OCI-LY7 (cell line): ENCODE measurements at regions not wholly inside any gene's neighbourhood (a gene's known extent, or its start where the extent isn't known, plus 50 kb on each side); places are given as distances from the start of the nearest gene placed in this dataset.

Experiments
- BruUV-seq: library from RNA; stranded (reverse); fragments of 400-500 nt; replicated peaks from 2 replicates; lab custom pipeline; 2021; lab: Mats Ljungman, UMichigan
- CTCF ChIA-PET: fragments of 300-600 bp; sonication (Branson Sonifier 250); formaldehyde crosslinking; loops from one replicate; lab custom pipeline; 2022; ENCODE audit warnings: antibody characterized with exemption; ENCODE audit not compliant: unreplicated experiment; lab: Charles Lee
- POLR2A ChIA-PET: fragments of 300-600 bp; sonication (Branson Sonifier 250); formaldehyde crosslinking; loops from one replicate; lab custom pipeline; 2022; ENCODE audit warnings: antibody characterized with exemption; lab: Charles Lee
- DNase-seq: peaks from one replicate; pipeline ENCODE4 v3.0.0-alpha.2; 2015; ENCODE audit warnings: low spot score
- H2AFZ ChIP-seq: fragments of 200-600 bp; sonication (generic), shearing (Covaris generic); 2 replicates; pipeline ENCODE4 v1.6.1; 2014; ENCODE audit warnings: mild to moderate bottlenecking, antibody characterized with exemption, low read length, moderate library complexity
- H3K27ac ChIP-seq: fragments of 200-600 bp; sonication (generic); 2 replicates; pipeline ENCODE4 v1.5.1; 2014; ENCODE audit warnings: mixed run types, low read depth, mild to moderate bottlenecking, moderate library complexity, low read length, inconsistent platforms; ENCODE audit not compliant: poor library complexity, severe bottlenecking
- H3K36me3 ChIP-seq: fragments of 200-600 bp; sonication (generic); 2 replicates; pipeline ENCODE4 v1.6.1; 2014; ENCODE audit warnings: mild to moderate bottlenecking, antibody characterized with exemption, low read length, moderate library complexity, mixed read lengths; ENCODE audit not compliant: insufficient read depth
- H3K4me1 ChIP-seq: fragments of 200-600 bp; sonication (generic); 2 replicates; pipeline ENCODE4 v1.5.1; 2014; ENCODE audit warnings: mild to moderate bottlenecking, low read length; ENCODE audit not compliant: insufficient read depth, poor library complexity, severe bottlenecking
- H3K4me2 ChIP-seq: fragments of 200-600 bp; sonication (generic); 2 replicates; pipeline ENCODE4 v1.6.1; 2014; ENCODE audit warnings: mild to moderate bottlenecking, low read length
- H3K4me3 ChIP-seq: fragments of 200-600 bp; sonication (generic); 2 replicates; pipeline ENCODE4 v1.5.1; 2014; ENCODE audit warnings: mild to moderate bottlenecking, low read depth, low read length; ENCODE audit not compliant: poor library complexity, severe bottlenecking
- H3K79me2 ChIP-seq: fragments of 200-600 bp; sonication (generic); 2 replicates; pipeline ENCODE4 v1.6.1; 2016; ENCODE audit warnings: low read depth, mild to moderate bottlenecking, low read length, moderate library complexity, mixed read lengths; ENCODE audit not compliant: insufficient read depth
- H3K9me2 ChIP-seq: fragments of 200-600 bp; sonication (generic); 2 replicates; pipeline ENCODE4 v1.6.1; 2016; ENCODE audit warnings: mild to moderate bottlenecking, low read length, mixed read lengths; ENCODE audit not compliant: insufficient read depth
- H3K9me3 ChIP-seq: fragments of 200-600 bp; sonication (generic); 2 replicates; pipeline ENCODE4 v1.6.1; 2014; ENCODE audit warnings: mild to moderate bottlenecking, mixed run types, low read length, mixed read lengths
- H4K20me1 ChIP-seq: fragments of 200-600 bp; sonication (generic); 2 replicates; pipeline ENCODE4 v1.6.1; 2014; ENCODE audit warnings: mild to moderate bottlenecking, antibody characterized with exemption, low read length, moderate library complexity, mixed read lengths; ENCODE audit not compliant: insufficient read depth
- EZH2phosphoT487 ChIP-seq: fragments of 200-600 bp; sonication (generic); IDR thresholded peaks from 2 replicates; pipeline ENCODE4 v1.6.1; 2018; ENCODE audit warnings: low read depth, borderline replicate concordance, mild to moderate bottlenecking, mixed run types, antibody characterized with exemption, low read length, moderate library complexity, mixed read lengths
- intact Hi-C: fragments of 100-400 bp; cut with micrococcal nuclease; formaldehyde crosslinking; loops from one replicate; pipeline ENCODE4 v1.10.0; 2022; ENCODE audit not compliant: unreplicated experiment
- TF ChIP-seq, protein P1 (sequence below): fragments of 200-600 bp; sonication (generic); conservative IDR thresholded peaks from 2 replicates; pipeline ENCODE4 v1.5.1; 2014; ENCODE audit warnings: mild to moderate bottlenecking, antibody characterized with exemption, low read length, moderate library complexity, mixed read lengths

GRCh38 chr4:120406960-120407359 lies 340.3 kb upstream of the MAD2L1 start:
- no peaks in the 10 kb centered on the region for H3K9me2 ChIP-seq
- TF ChIP-seq, protein P1, sequence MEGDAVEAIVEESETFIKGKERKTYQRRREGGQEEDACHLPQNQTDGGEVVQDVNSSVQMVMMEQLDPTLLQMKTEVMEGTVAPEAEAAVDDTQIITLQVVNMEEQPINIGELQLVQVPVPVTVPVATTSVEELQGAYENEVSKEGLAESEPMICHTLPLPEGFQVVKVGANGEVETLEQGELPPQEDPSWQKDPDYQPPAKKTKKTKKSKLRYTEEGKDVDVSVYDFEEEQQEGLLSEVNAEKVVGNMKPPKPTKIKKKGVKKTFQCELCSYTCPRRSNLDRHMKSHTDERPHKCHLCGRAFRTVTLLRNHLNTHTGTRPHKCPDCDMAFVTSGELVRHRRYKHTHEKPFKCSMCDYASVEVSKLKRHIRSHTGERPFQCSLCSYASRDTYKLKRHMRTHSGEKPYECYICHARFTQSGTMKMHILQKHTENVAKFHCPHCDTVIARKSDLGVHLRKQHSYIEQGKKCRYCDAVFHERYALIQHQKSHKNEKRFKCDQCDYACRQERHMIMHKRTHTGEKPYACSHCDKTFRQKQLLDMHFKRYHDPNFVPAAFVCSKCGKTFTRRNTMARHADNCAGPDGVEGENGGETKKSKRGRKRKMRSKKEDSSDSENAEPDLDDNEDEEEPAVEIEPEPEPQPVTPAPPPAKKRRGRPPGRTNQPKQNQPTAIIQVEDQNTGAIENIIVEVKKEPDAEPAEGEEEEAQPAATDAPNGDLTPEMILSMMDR, result no peak
- no peak for TF ChIP-seq EZH2phosphoT487
- H3K9me3 ChIP-seq, result no peaks in the 10 kb centered on the region
- H3K4me2 ChIP-seq, result no peak overlapping the region
- no peaks in the 10 kb centered on the region for H4K20me1 ChIP-seq
- no peaks in the 10 kb centered on the region for H3K4me1 ChIP-seq
- no peak for DNase-seq
- POLR2A ChIA-PET, result no interaction called here
- H2AFZ ChIP-seq, result no peak overlapping the region
- intact Hi-C loops, result no loop called here
- no peak overlapping the region for H3K27ac ChIP-seq
- H3K4me3 ChIP-seq, result no peak overlapping the region
- no peaks in the 10 kb centered on the region for H3K36me3 ChIP-seq
- no peaks in the 10 kb centered on the region for H3K79me2 ChIP-seq
- BruUV-seq, result no TSS peak
- CTCF ChIA-PET, result no interaction called here

DNA sequence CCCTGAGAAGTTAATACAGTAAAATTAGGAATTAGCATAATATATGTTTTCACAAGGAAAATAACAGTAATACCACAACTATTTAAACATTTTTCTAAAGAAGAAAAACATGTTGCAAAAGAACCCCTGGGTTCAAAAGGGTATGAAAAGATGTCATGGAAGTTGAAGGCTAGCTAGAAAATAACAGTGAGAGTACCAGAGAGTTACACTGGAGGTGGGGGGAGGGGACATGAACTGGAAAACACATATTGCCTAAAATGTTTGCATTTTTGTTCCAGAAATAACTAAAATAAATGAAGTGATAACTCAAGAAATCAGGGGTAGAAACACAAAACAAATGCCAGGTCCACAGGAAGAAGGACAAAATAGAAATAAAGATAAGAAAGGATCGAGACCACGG lies 336.6 kb upstream of the MAD2L1 start:
- DNase-seq, result no peak
- intact Hi-C loops, result no loop called here
- Histone ChIP-seq H4K20me1 (no peaks in the 10 kb centered on the region), H3K27ac (no peak overlapping the region), H3K4me3 (no peak overlapping the region), H3K4me2 (no peak overlapping the region), H2AFZ (no peak overlapping the region), H3K9me3 (no peaks in the 10 kb centered on the region), H3K36me3 (no peaks in the 10 kb centered on the region), H3K4me1 (no peaks in the 10 kb centered on the region), H3K79me2 (no peaks in the 10 kb centered on the region), H3K9me2 (no peaks in the 10 kb centered on the region)
- TF ChIP-seq, protein P1, result no peak
- no peak for TF ChIP-seq EZH2phosphoT487
- ChIA-PET CTCF (no interaction called here), POLR2A (interaction anchor here (0.5 kb wide), 1 partner anchor 833 kb away, joined by 3 read pairs; no protein-coding TSS in a partner anchor)
- no TSS peak for BruUV-seq

- H3K79me2 ChIP-seq, result no peaks in the 10 kb centered on the region
- TF ChIP-seq, protein P1, result no peak
- TF ChIP-seq EZH2phosphoT487, result no peak
- ChIA-PET CTCF (no interaction called here), POLR2A (no interaction called here)
- no peaks in the 10 kb centered on the region for H3K9me3 ChIP-seq
- no peaks in the 10 kb centered on the region for H3K4me1 ChIP-seq
- no peak overlapping the region for H3K27ac ChIP-seq
- no peak for DNase-seq
- H3K4me3 ChIP-seq, result no peak overlapping the region
- no peaks in the 10 kb centered on the region for H3K9me2 ChIP-seq
- no peaks in the 10 kb centered on the region for H3K36me3 ChIP-seq
- BruUV-seq, result no TSS peak
- intact Hi-C loops, result no loop called here
- no peak overlapping the region for H3K4me2 ChIP-seq
- no peaks in the 10 kb centered on the region for H4K20me1 ChIP-seq
- H2AFZ ChIP-seq, result no peak overlapping the region
Measured at GRCh38 chr4:120400441-120400840, 333.8 kb upstream of the MAD2L1 start.
